Astrocyte of the spinal cord (primary cell): ENCODE measurements at regions not wholly inside any gene's neighbourhood (a gene's known extent, or its start where the extent isn't known, plus 50 kb on each side); places are given as distances from the start of the nearest gene placed in this dataset.
"Not testable (repeated sequence)": the region's sequence is repeated elsewhere in the genome, so short reads cannot be mapped to it uniquely, and the experiment has no call there.

ENCODE experiments used
- DNase-seq: peaks from one replicate; pipeline ENCODE4 v3.0.0; 2011; ENCODE audit warnings: low read depth, low spot score
- H3K4me3 ChIP-seq: 2 replicates; pipeline ENCODE4 v1.5.1; 2011; ENCODE audit warnings: low read depth, mild to moderate bottlenecking, low read length, moderate library complexity
- in situ Hi-C: cut with HindIII; loops from 2 replicates; pipeline ENCODE4 v1.10.0; 2017; ENCODE audit warnings: low sequenced_read_pairs
- TF ChIP-seq, protein P1 (sequence below): IDR thresholded peaks from 2 replicates; pipeline ENCODE4 v1.5.1; 2012; ENCODE audit warnings: low read depth, mild to moderate bottlenecking, low read length, inconsistent platforms

- no peak for DNase-seq
- in situ Hi-C loops: no loop called here
- no peak overlapping the region for H3K4me3 ChIP-seq
- TF ChIP-seq, protein P1, sequence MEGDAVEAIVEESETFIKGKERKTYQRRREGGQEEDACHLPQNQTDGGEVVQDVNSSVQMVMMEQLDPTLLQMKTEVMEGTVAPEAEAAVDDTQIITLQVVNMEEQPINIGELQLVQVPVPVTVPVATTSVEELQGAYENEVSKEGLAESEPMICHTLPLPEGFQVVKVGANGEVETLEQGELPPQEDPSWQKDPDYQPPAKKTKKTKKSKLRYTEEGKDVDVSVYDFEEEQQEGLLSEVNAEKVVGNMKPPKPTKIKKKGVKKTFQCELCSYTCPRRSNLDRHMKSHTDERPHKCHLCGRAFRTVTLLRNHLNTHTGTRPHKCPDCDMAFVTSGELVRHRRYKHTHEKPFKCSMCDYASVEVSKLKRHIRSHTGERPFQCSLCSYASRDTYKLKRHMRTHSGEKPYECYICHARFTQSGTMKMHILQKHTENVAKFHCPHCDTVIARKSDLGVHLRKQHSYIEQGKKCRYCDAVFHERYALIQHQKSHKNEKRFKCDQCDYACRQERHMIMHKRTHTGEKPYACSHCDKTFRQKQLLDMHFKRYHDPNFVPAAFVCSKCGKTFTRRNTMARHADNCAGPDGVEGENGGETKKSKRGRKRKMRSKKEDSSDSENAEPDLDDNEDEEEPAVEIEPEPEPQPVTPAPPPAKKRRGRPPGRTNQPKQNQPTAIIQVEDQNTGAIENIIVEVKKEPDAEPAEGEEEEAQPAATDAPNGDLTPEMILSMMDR: no peak
Measured at GRCh38 chr14:43356382-43356781, 1150.7 kb downstream of the FSCB start.

DNA sequence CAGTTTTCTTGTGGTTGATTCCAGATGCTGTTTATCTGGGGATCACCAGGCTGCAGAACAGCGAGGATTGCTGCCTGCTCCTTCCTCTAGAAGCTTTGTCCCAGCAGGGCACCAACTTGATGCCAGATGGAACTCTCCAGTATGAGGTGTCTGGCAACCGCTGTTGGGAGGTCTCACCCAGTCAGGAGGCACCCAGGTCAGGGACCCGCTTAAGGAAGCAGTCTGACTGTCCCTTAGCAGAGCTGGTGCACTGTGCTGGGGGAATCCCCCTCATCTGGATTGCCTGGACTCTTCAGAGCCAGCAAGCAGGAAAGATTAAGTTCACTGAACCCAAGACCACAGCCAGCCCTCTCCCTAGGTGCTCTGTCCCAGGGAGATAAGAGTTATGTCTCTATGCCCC lies 1165.2 kb downstream of the FSCB start:
- DNase-seq: no peak
- no peak overlapping the region for H3K4me3 ChIP-seq
- in situ Hi-C loops: no loop called here
- TF ChIP-seq, protein P1: no peak

DNA sequence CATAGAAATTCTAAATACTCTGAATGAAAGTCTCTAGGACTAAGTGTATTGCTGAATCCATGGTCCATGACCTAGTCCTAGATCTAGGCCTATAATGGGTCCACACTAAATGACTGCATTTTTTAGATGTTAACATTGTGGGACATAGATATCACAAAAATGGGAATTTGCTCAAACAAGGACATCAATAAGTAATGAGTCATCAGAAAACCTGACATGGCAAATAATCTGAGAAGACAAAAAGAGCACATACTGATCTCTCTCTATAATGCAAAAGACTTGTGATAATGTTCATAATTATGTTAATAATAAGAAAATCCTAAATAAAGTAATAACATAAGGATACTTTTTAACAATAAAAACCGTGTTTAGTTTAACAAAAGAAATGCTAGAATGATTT lies 1168.4 kb downstream of the FSCB start:
- TF ChIP-seq, protein P1: no peak
- H3K4me3 ChIP-seq: no peak overlapping the region
- in situ Hi-C loops: no loop called here
- DNase-seq: no peak

GRCh38 chr14:43336351-43336750 lies 1170.7 kb downstream of the FSCB start:
- no peak for DNase-seq
- in situ Hi-C loops: no loop called here
- TF ChIP-seq, protein P1: no peak
- no peak overlapping the region for H3K4me3 ChIP-seq

- DNase-seq, in situ Hi-C loops, H3K4me3 ChIP-seq: not testable (repeated sequence)
Measured at GRCh38 chr14:43326501-43327407, 1180.3 kb downstream of the FSCB start.

DNA sequence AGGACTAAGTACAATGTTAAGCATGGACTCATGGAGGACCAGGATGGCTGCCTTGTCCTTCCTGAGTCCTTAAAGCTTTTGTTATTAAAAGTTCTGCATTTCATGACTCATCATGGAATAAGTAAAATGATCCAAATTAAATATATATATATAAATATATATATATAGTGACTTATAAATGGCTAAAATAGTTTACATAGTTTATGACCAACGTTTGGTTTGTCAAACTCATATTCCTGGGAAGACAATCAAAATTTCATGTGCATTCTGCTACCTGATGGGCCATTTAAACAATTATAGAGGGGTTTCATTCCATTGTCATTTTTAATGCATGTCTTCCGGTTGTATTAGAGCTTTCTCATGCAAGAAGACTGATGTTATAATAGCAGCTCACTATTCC lies 1190.7 kb downstream of the FSCB start:
- in situ Hi-C loops: no loop called here
- no peak overlapping the region for H3K4me3 ChIP-seq
- TF ChIP-seq, protein P1: no peak
- DNase-seq: no peak

GRCh38 chr14:43313719-43314118 lies 1193.4 kb downstream of the FSCB start:
- in situ Hi-C loops: no loop called here
- TF ChIP-seq, protein P1: no peak
- H3K4me3 ChIP-seq: no peak overlapping the region
- no peak for DNase-seq
